Spleen (tissue), 7 donors: ENCODE measurements at regions not wholly inside any gene's neighbourhood (a gene's known extent, or its start where the extent isn't known, plus 50 kb on each side); places are given as distances from the start of the nearest gene placed in this dataset.

Source experiments
- CTCF ChIP-seq, 11 experiments: fragments of 200-600 bp in 7 of 11; fragments of 450-650 bp in 4 of 11; sonication (generic) in 4 of 11; IDR thresholded peaks in 8 of 11; conservative IDR thresholded peaks in 3 of 11; 1 replicate in 7 of 11; 2 replicates in 4 of 11; pipeline versions ENCODE4 v1.4.0 to v1.8.0; 2016 to 2021; ENCODE audit warnings: antibody characterized with exemption in 11 of 11, inconsistent platforms in 4 of 11, mild to moderate bottlenecking in 1 of 11
- POLR2A ChIP-seq, 3 donors: fragments of 450-650 bp; IDR thresholded peaks; one replicate each; pipeline ENCODE4 v1.5.1; 2017; ENCODE audit warnings: antibody characterized with exemption in 3 of 3, mild to moderate bottlenecking in 1 of 3
- donor health status: DM: no; HTN: no; CAD: no; lungs with moderate emphysema.
- donor health status: DM: no; HTN: no; CAD: no.
- donor health status: DM: no; HTN: no; CAD: no.

DNA sequence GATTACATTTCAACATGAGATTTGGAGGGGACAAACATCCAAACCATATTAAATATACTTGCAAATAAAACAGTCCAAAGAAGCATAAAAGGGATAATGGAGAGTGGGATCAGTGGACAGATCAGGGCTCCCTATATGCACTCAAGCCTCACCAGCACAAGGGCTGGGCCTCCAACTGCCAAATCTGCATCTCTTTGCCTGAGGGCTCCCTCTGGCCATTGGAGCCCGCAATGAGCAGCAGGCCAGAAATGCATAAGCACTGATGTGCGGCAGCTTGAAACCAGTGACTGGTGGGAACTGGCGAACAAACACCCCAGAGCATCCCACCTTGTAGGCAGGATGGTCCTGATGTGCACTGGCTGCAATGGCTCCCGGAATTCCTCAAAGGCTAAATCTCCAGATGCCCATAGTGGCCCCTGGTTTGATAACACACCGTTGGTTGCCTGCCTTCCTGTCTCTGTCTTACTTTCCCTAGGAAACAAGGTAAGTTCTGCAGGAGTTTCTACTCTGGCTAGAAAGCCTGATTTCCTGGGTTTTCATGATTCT is 55.9 kb upstream of the POMGNT2 start:
- TF ChIP-seq CTCF (IDR thresholded peaks at IDR 0.05 in 8 of 11, conservative IDR thresholded peaks at IDR 0.05 in 3 of 11) (no peak), POLR2A (IDR thresholded peaks at IDR 0.05) (no peak)
